BLaER1 treated with 17β-estradiol and CSF1 and Interleukin-3, amounts not matched to agents 10 nM and 100 nM (cell line): ENCODE measurements at regions not wholly inside any gene's neighbourhood (a gene's known extent, or its start where the extent isn't known, plus 50 kb on each side); places are given as distances from the start of the nearest gene placed in this dataset.

Experiments
- H3K27ac ChIP-seq, 11 experiments: shearing (Covaris generic); formaldehyde crosslinking; 2 replicates each; pipeline ENCODE4 v1.8.1; 2022
- H3K27me3 ChIP-seq, 11 experiments: shearing (Covaris generic); formaldehyde crosslinking; 2 replicates each; pipeline ENCODE4 v1.8.1; 2022
- H3K36me3 ChIP-seq, 11 experiments: shearing (Covaris generic); formaldehyde crosslinking; 2 replicates each; pipeline ENCODE4 v1.8.1; 2022
- H3K4me1 ChIP-seq, 10 experiments: shearing (Covaris generic); formaldehyde crosslinking; 2 replicates each; pipeline ENCODE4 v1.8.1; 2022
- H3K4me2 ChIP-seq, 11 experiments: shearing (Covaris generic); formaldehyde crosslinking; 2 replicates each; pipeline ENCODE4 v1.8.1; 2022
- H3K4me3 ChIP-seq, 10 experiments: shearing (Covaris generic); formaldehyde crosslinking; 2 replicates each; pipeline ENCODE4 v1.8.1; 2022
- H3K9ac ChIP-seq, 11 experiments: shearing (Covaris generic); formaldehyde crosslinking; 2 replicates each; pipeline ENCODE4 v1.8.1; 2022
- H3K9me3 ChIP-seq, 11 experiments: shearing (Covaris generic); formaldehyde crosslinking; replicated peaks in 1 of 11; 2 replicates each; pipeline ENCODE4 v1.8.1; 2022
- H4K20me1 ChIP-seq, 11 experiments: shearing (Covaris generic); formaldehyde crosslinking; 2 replicates each; pipeline ENCODE4 v1.8.1; 2022
- Cebpa-rat ChIP-seq, 11 experiments: shearing (Covaris generic); IDR thresholded peaks; 2 replicates each; pipeline ENCODE4 v1.8.1; 2022

DNA sequence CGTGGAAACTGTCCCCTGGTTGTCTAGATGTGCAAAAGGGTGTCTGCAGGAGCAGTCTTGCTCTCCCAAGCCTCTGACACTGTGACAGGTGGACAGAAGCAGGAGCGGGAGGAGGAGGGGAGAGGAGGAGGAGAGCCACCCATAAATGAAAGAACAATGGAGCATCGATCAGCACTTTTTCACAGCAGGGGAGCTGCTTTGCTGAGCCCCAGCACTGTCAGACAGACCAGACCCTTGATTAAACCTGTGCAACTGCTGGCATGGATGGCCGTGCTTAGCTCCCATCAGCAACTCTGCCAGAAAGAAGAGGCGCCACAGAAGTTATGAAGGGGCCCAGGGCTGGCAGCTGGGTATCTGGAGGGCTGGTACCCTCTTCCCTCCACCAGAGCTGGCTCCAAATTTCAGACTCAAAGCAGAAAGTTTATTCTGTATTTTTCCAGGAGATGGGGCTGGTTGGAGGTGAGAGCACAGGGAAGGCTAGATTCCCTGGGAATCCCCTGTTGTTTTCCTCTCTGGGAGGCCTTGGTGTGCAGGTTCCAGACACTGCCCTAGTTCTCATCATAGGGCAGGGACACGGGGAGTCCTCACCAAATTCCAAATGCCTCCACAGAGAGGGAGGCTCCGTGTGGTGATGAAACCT, 1192.2 kb downstream of the UQCRFS1 start:
- Histone ChIP-seq H3K9ac (no peak overlapping the region), H3K27ac (no peak overlapping the region), H3K36me3 (no peaks in the 10 kb centered on the region), H3K9me3 (no peaks in the 10 kb centered on the region), H4K20me1 (no peaks in the 10 kb centered on the region), H3K4me2 (peak overlapping the region in 6 of 11 experiments; percentile 33 to 65 (median 53); a peak in 11 of 22 replicates), H3K4me1 (peaks cover 0 to 17% (median 15%) of the 10 kb centered on the region in 10 experiments; a peak in 15 of 20 replicates), H3K27me3 (no peaks in the 10 kb centered on the region), H3K4me3 (no peak overlapping the region)
- no peak for TF ChIP-seq Cebpa-rat (IDR thresholded peaks at IDR 0.05)

DNA sequence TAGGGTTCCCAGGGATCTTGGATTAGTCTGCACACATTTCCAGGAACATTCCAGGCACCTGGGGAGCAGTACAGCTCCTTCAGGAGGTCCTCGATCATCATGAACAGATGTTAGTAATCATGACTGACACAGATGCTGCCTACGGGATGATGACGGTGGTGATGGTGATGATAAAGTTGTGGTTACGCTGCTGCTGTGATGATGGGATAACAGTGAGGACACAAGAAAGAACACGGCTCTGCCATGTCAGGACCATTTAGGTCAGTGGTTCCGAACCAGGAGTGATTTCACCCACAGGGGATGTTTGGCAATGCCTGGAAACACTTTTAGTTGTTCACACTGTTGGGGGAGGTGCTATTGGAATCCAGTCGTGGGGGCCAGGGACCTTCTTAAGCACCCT, 1193.0 kb downstream of the UQCRFS1 start:
- Histone ChIP-seq H3K9ac (no peak overlapping the region), H3K4me1 (peaks cover 0 to 17% (median 15%) of the 10 kb centered on the region in 10 experiments; a peak in 15 of 20 replicates), H3K27me3 (no peaks in the 10 kb centered on the region), H3K4me3 (no peak overlapping the region), H3K27ac (no peak overlapping the region), H4K20me1 (no peaks in the 10 kb centered on the region), H3K4me2 (no peak overlapping the region), H3K9me3 (no peaks in the 10 kb centered on the region), H3K36me3 (no peaks in the 10 kb centered on the region)
- no peak for TF ChIP-seq Cebpa-rat (IDR thresholded peaks at IDR 0.05)

DNA sequence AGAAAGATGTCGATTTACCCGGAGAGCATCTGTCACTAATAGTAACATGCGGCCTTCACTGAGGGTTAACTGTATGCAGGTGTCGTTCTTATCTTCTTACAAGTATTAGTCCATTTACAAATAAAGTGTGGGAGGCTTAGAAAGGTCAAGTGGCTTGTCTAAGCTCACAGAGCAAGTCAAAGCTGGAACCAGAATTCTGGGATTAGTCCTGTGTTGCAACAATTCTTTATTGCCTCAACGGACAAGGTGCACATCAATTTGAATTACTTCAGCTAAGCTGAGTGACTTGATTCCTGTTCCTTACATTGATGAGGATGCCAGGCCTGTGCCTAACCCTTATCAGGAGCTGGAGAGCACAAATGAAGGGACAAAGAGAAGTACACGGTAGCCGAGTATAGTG, 1193.6 kb downstream of the UQCRFS1 start:
- H3K4me1 ChIP-seq: peaks cover 0 to 17% (median 15%) of the 10 kb centered on the region in 10 experiments; a peak in 15 of 20 replicates
- H3K36me3 ChIP-seq: no peaks in the 10 kb centered on the region
- H3K9me3 ChIP-seq: no peaks in the 10 kb centered on the region
- no peak overlapping the region for H3K27ac ChIP-seq
- no peak overlapping the region for H3K4me2 ChIP-seq
- no peak for TF ChIP-seq Cebpa-rat (IDR thresholded peaks at IDR 0.05)
- H3K27me3 ChIP-seq: no peaks in the 10 kb centered on the region
- no peak overlapping the region for H3K9ac ChIP-seq
- H3K4me3 ChIP-seq: no peak overlapping the region
- no peaks in the 10 kb centered on the region for H4K20me1 ChIP-seq

DNA sequence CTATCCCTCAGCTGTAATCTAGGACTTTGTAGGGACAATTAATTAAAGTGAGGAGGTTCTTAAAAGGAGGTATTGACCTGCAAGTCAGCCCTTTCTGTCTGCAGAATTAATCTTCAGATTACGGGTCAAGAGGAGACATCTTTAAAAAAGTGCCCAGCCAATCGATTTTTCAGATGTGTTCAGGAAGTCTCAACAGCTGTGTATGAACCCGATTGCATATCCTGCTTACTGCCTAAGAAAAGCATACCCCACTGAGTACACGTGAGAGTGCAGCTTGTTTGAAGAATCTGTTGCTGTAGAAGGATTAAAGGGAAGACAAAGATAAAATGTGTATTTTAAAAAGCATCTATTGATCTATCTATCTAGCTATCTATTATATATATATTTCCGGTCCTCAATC, 1194.5 kb downstream of the UQCRFS1 start:
- Histone ChIP-seq H3K27me3 (no peaks in the 10 kb centered on the region), H3K9me3 (no peaks in the 10 kb centered on the region), H3K36me3 (no peaks in the 10 kb centered on the region), H4K20me1 (no peaks in the 10 kb centered on the region), H3K4me1 (peaks cover 0 to 17% (median 15%) of the 10 kb centered on the region in 10 experiments; a peak in 15 of 20 replicates), H3K4me3 (no peak overlapping the region), H3K9ac (no peak overlapping the region), H3K27ac (no peak overlapping the region), H3K4me2 (0 out of 22 replicates have a peak overlapping the region, but pooled peaks of 1 of the 11 experiments have one; percentile 5)
- no peak for TF ChIP-seq Cebpa-rat (IDR thresholded peaks at IDR 0.05)

DNA sequence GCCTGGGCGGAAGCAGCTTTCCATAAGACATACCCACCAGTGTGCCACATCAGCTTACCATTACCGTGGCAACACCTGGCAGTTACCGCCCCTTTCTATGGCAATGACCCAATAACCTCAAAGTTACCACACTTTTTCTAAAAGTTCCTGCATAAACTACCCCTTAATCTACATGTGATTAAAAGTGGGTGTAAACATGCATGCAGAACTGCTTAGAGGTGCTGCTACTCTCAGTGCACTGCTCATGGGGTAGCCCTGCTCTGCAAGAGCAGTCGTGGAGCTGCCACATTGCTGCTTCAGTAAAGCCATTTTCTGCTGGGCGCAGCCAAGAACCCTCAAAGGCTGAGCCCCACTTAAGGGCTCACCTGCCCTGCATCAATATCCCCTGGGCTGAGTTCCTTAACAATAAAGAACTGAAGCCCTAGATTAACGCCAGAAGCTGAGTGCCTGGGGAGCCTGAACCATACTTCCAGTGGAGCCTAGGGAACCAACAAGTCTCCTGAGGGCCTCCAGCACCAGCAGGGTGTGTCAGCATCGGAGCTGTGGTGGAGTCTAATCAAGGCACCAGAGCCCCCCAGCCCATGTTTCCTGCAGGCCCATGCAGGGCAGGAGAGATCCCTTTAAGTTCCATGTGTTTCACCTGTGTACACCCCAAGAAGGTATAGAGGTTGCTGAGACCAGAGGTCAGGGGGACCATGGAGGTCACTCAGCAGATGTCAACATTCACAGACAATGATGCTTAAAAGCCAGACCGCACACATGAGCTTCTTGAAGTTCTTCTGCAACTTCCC, 1198.1 kb downstream of the UQCRFS1 start:
- no peaks in the 10 kb centered on the region for H3K9me3 ChIP-seq
- no peak for TF ChIP-seq Cebpa-rat (IDR thresholded peaks at IDR 0.05)
- H3K4me2 ChIP-seq: no peak overlapping the region
- H3K27me3 ChIP-seq: no peaks in the 10 kb centered on the region
- no peaks in the 10 kb centered on the region; a peak in 1 of 20 replicates for H3K4me1 ChIP-seq
- H3K9ac ChIP-seq: no peak overlapping the region
- H3K27ac ChIP-seq: no peak overlapping the region
- H4K20me1 ChIP-seq: no peaks in the 10 kb centered on the region
- H3K36me3 ChIP-seq: no peaks in the 10 kb centered on the region
- no peak overlapping the region for H3K4me3 ChIP-seq

DNA sequence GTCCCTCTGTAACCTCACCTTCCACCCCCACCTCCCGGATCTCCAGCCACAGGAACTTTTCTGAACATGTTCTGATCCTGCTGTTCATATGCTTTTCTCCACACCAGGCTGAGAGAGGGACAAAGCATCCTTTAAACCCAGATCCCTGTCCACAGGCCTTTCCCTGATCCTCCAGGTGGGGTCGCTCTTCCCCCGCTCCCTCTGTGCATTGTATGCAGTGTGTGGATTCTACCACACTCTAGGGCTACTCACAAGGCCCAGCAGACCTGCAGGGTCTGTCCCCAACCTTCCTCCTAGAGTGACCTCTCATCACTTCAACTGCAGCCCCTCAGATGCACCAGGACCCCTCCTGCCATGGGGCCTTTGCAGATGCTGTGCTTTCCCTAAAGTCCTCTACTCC, 1200.6 kb downstream of the UQCRFS1 start:
- no peak for TF ChIP-seq Cebpa-rat (IDR thresholded peaks at IDR 0.05)
- Histone ChIP-seq H3K9ac (no peak overlapping the region), H3K27ac (no peak overlapping the region), H3K27me3 (no peaks in the 10 kb centered on the region), H3K4me1 (no peaks in the 10 kb centered on the region), H4K20me1 (no peaks in the 10 kb centered on the region), H3K4me3 (no peak overlapping the region), H3K9me3 (peaks cover 0 to 11% (median 9%) of the 10 kb centered on the region in 11 experiments; a peak in 9 of 22 replicates), H3K4me2 (no peak overlapping the region), H3K36me3 (no peaks in the 10 kb centered on the region)

DNA sequence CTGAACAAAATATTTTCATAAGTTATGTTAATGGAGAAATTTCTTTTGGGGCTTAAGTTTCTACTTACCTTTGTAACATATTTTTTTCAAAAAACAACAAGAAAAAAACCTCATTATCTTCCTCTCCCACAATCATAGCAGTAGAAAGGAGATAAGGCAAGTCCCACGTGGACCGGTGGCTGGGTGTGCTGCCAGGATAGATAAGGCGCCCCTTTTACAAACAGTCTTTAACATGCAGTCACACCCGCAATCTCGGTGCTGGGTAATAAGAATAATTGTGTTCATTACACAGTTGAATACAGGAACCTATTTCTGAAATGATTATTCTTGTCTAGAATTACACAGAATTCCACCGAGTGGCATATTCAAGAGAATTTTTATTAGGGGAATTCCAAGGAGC, 1202.3 kb downstream of the UQCRFS1 start:
- Histone ChIP-seq H3K4me2 (no peak overlapping the region), H4K20me1 (no peaks in the 10 kb centered on the region), H3K9ac (no peak overlapping the region), H3K4me3 (no peak overlapping the region), H3K9me3 (peaks cover 0 to 11% (median 9%) of the 10 kb centered on the region in 11 experiments; a peak in 9 of 22 replicates), H3K4me1 (no peaks in the 10 kb centered on the region), H3K27me3 (no peaks in the 10 kb centered on the region), H3K36me3 (no peaks in the 10 kb centered on the region), H3K27ac (no peak overlapping the region)
- no peak for TF ChIP-seq Cebpa-rat (IDR thresholded peaks at IDR 0.05)

DNA sequence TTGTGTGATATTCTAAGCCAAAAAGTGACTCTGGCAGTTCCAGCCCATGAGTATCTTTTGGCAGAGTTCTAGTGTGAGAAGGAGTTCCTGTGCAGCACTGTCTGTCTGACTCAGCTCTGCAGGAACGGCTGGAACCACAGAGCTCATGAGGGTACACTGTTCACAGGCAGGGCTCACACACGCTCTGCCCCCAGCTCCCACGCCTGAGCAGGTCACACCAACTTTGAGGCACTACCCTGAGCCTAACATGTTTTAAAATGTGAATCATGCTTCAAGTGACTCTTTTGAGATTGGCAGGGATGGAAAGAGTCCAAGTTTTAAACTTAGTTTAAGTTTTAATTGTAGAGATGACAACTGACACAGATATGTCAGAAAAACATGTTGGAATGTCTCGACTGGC, 1203.3 kb downstream of the UQCRFS1 start:
- no peaks in the 10 kb centered on the region for H3K4me1 ChIP-seq
- H3K4me2 ChIP-seq: no peak overlapping the region
- no peaks in the 10 kb centered on the region for H4K20me1 ChIP-seq
- no peak overlapping the region for H3K9ac ChIP-seq
- no peaks in the 10 kb centered on the region for H3K27me3 ChIP-seq
- peaks cover 0 to 11% (median 9%) of the 10 kb centered on the region in 11 experiments; a peak in 9 of 22 replicates for H3K9me3 ChIP-seq
- no peak overlapping the region for H3K27ac ChIP-seq
- H3K36me3 ChIP-seq: no peaks in the 10 kb centered on the region
- no peak overlapping the region for H3K4me3 ChIP-seq
- TF ChIP-seq Cebpa-rat (IDR thresholded peaks at IDR 0.05): no peak

DNA sequence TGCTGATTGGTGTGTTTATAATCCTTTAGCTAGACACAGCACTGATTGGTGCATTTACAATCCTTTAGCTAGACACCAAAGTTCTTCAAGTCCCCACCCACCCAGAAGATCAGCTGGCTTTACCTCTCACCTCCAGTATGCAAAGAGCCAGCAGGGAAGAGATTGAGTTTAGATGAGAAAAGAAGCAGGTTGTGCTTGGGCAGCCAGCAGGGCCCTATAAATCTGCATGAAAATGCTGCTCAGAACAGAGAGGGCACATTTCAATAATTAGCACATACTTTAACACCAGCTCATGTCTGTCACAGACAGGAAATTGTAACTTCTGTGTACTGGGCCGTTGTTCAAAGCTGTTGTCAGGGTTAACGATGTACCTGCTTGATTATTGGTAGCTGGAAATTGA, 1204.3 kb downstream of the UQCRFS1 start:
- Histone ChIP-seq H4K20me1 (no peaks in the 10 kb centered on the region), H3K4me2 (no peak overlapping the region), H3K4me3 (no peak overlapping the region), H3K27me3 (no peaks in the 10 kb centered on the region), H3K9me3 (peaks cover 0 to 11% (median 9%) of the 10 kb centered on the region in 11 experiments; a peak in 9 of 22 replicates), H3K27ac (no peak overlapping the region), H3K36me3 (no peaks in the 10 kb centered on the region), H3K4me1 (no peaks in the 10 kb centered on the region), H3K9ac (no peak overlapping the region)
- TF ChIP-seq Cebpa-rat (IDR thresholded peaks at IDR 0.05): no peak
